Body of pancreas (tissue), 4 donors: ENCODE measurements at regions not wholly inside any gene's neighbourhood (a gene's known extent, or its start where the extent isn't known, plus 50 kb on each side); places are given as distances from the start of the nearest gene placed in this dataset.

ENCODE experiments used
- POLR2A ChIP-seq, 3 donors: fragments of 450-650 bp; IDR thresholded peaks; one replicate each; pipeline ENCODE4 v1.6.1; 2016; ENCODE audit warnings: antibody characterized with exemption in 3 of 3, mild to moderate bottlenecking in 2 of 3
- TF ChIP-seq, protein P1 (sequence below), 7 experiments: fragments of 450-650 bp in 4 of 7; fragments of 200-600 bp in 3 of 7; sonication (generic) in 3 of 7; IDR thresholded peaks; one replicate each; pipeline ENCODE4 v1.5.1; 2016 to 2019; ENCODE audit warnings: antibody characterized with exemption in 7 of 7

DNA sequence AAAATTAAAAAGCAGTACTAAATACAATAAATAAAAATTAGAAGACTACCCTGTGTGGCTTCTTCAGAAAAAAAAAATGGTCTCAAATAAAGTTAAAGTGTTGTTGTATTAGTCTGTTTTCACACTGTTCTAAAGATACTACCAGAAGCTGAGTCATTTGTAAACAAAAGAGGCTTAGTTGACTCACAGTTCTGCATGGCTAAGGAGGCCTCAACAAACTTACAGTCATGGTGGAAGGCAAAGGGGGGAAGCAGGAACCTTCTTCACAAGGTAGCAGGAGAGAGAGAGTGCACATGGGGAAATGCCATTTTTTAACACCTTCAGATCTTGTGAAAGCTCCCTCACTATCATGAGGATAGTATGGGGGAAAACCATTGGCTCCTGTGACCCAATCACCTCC lies 612.8 kb downstream of the RNF144A start:
- TF ChIP-seq, protein P1, sequence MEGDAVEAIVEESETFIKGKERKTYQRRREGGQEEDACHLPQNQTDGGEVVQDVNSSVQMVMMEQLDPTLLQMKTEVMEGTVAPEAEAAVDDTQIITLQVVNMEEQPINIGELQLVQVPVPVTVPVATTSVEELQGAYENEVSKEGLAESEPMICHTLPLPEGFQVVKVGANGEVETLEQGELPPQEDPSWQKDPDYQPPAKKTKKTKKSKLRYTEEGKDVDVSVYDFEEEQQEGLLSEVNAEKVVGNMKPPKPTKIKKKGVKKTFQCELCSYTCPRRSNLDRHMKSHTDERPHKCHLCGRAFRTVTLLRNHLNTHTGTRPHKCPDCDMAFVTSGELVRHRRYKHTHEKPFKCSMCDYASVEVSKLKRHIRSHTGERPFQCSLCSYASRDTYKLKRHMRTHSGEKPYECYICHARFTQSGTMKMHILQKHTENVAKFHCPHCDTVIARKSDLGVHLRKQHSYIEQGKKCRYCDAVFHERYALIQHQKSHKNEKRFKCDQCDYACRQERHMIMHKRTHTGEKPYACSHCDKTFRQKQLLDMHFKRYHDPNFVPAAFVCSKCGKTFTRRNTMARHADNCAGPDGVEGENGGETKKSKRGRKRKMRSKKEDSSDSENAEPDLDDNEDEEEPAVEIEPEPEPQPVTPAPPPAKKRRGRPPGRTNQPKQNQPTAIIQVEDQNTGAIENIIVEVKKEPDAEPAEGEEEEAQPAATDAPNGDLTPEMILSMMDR (IDR thresholded peaks at IDR 0.05) = no peak
- TF ChIP-seq POLR2A (IDR thresholded peaks at IDR 0.05) = no peak
